ENCODE measurements at regions not wholly inside any gene's neighbourhood (a gene's known extent, or its start where the extent isn't known, plus 50 kb on each side); places are given as distances from the start of the nearest gene placed in this dataset.

GRCh38 chr11:119496997-119497396 lies 74.0 kb upstream of the THY1 start:
- TF ChIP-seq ZNF8 (CRISPR knock-in tag; IDR thresholded peaks at IDR 0.05) (no peak), ARNTL (CRISPR knock-in tag; IDR thresholded peaks at IDR 0.05; ENCODE audit: borderline replicate concordance, low read depth) (no peak), ZFP3 (CRISPR knock-in tag; IDR thresholded peaks at IDR 0.05) (no peak), OSR1 (CRISPR knock-in tag; IDR thresholded peaks at IDR 0.05) (no peak), ZFP30 (CRISPR knock-in tag; IDR thresholded peaks at IDR 0.05) (no peak), BACH2 (CRISPR knock-in tag; IDR thresholded peaks at IDR 0.05; ENCODE audit: borderline replicate concordance) (no peak), ESRRG (CRISPR knock-in tag; IDR thresholded peaks at IDR 0.05) (no peak)
- TF ChIP-seq, protein P1, sequence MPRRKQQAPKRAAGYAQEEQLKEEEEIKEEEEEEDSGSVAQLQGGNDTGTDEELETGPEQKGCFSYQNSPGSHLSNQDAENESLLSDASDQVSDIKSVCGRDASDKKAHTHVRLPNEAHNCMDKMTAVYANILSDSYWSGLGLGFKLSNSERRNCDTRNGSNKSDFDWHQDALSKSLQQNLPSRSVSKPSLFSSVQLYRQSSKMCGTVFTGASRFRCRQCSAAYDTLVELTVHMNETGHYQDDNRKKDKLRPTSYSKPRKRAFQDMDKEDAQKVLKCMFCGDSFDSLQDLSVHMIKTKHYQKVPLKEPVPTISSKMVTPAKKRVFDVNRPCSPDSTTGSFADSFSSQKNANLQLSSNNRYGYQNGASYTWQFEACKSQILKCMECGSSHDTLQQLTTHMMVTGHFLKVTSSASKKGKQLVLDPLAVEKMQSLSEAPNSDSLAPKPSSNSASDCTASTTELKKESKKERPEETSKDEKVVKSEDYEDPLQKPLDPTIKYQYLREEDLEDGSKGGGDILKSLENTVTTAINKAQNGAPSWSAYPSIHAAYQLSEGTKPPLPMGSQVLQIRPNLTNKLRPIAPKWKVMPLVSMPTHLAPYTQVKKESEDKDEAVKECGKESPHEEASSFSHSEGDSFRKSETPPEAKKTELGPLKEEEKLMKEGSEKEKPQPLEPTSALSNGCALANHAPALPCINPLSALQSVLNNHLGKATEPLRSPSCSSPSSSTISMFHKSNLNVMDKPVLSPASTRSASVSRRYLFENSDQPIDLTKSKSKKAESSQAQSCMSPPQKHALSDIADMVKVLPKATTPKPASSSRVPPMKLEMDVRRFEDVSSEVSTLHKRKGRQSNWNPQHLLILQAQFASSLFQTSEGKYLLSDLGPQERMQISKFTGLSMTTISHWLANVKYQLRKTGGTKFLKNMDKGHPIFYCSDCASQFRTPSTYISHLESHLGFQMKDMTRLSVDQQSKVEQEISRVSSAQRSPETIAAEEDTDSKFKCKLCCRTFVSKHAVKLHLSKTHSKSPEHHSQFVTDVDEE (CRISPR knock-in tag; IDR thresholded peaks at IDR 0.05): no peak
- TF ChIP-seq, protein P2, sequence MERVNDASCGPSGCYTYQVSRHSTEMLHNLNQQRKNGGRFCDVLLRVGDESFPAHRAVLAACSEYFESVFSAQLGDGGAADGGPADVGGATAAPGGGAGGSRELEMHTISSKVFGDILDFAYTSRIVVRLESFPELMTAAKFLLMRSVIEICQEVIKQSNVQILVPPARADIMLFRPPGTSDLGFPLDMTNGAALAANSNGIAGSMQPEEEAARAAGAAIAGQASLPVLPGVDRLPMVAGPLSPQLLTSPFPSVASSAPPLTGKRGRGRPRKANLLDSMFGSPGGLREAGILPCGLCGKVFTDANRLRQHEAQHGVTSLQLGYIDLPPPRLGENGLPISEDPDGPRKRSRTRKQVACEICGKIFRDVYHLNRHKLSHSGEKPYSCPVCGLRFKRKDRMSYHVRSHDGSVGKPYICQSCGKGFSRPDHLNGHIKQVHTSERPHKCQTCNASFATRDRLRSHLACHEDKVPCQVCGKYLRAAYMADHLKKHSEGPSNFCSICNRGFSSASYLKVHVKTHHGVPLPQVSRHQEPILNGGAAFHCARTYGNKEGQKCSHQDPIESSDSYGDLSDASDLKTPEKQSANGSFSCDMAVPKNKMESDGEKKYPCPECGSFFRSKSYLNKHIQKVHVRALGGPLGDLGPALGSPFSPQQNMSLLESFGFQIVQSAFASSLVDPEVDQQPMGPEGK (CRISPR knock-in tag; IDR thresholded peaks at IDR 0.05; ENCODE audit: borderline replicate concordance): no peak
